ENCODE measurements at regions not wholly inside any gene's neighbourhood (a gene's known extent, or its start where the extent isn't known, plus 50 kb on each side); places are given as distances from the start of the nearest gene placed in this dataset.
"Not testable (repeated sequence)": the region's sequence is repeated elsewhere in the genome, so short reads cannot be mapped to it uniquely, and the experiment has no call there.

GRCh38 chr6:80832337-80832736, 725.9 kb downstream of the BCKDHB start:
- Histone ChIP-seq H3K4me1 (ENCODE audit: control insufficient read depth in 2 of 3, insufficient read depth in 2 of 3, low read depth in 1 of 3, low read length in 3 of 3) (no peaks in the 10 kb centered on the region), H3K36me3 (ENCODE audit: control insufficient read depth in 2 of 3, insufficient read depth in 3 of 3, low read length in 3 of 3) (no peaks in the 10 kb centered on the region), H3K9ac (ENCODE audit: low read length in 3 of 3) (no peak overlapping the region), H3K27ac (ENCODE audit: low read depth in 2 of 2, low read length in 2 of 2) (no peak overlapping the region), H3K9me3 (ENCODE audit: control insufficient read depth in 2 of 3, insufficient read depth in 1 of 3, low read length in 3 of 3) (no peaks in the 10 kb centered on the region), H3K27me3 (ENCODE audit: control insufficient read depth, insufficient read depth, low read length) (no peaks in the 10 kb centered on the region), H3K4me3 (ENCODE audit: low read length in 3 of 3) (no peak overlapping the region)
- TF ChIP-seq CTCF (IDR thresholded peaks at IDR 0.05; ENCODE audit: borderline replicate concordance, extremely low read depth, insufficient read depth), result no peak
- intact Hi-C loops (cut with DNase I), result no loop called here
- FAIRE-seq, result no peak
- DNase-seq, result no peak

GRCh38 chr6:80793411-80793810, 686.9 kb downstream of the BCKDHB start:
- Histone ChIP-seq H3K36me3 (ENCODE audit: control insufficient read depth in 2 of 3, insufficient read depth in 3 of 3, low read length in 3 of 3) (no peaks in the 10 kb centered on the region), H3K9me3 (ENCODE audit: control insufficient read depth in 2 of 3, insufficient read depth in 1 of 3, low read length in 3 of 3) (no peaks in the 10 kb centered on the region), H3K4me3 (ENCODE audit: low read length in 3 of 3) (no peak overlapping the region), H3K27me3 (ENCODE audit: control insufficient read depth, insufficient read depth, low read length) (no peaks in the 10 kb centered on the region), H3K27ac (ENCODE audit: low read depth in 2 of 2, low read length in 2 of 2) (no peak overlapping the region), H3K4me1 (ENCODE audit: control insufficient read depth in 2 of 3, insufficient read depth in 2 of 3, low read depth in 1 of 3, low read length in 3 of 3) (no peaks in the 10 kb centered on the region), H3K9ac (ENCODE audit: low read length in 3 of 3) (no peak overlapping the region)
- no peak for DNase-seq
- no peak for TF ChIP-seq CTCF (IDR thresholded peaks at IDR 0.05; ENCODE audit: borderline replicate concordance, extremely low read depth, insufficient read depth)
- intact Hi-C loops (cut with DNase I), result no loop called here
- no peak for FAIRE-seq

GRCh38 chr6:80792151-80792550, 685.7 kb downstream of the BCKDHB start:
- Histone ChIP-seq H3K27ac (ENCODE audit: low read depth in 2 of 2, low read length in 2 of 2) (no peak overlapping the region), H3K9ac (ENCODE audit: low read length in 3 of 3) (no peak overlapping the region), H3K9me3 (ENCODE audit: control insufficient read depth in 2 of 3, insufficient read depth in 1 of 3, low read length in 3 of 3) (no peaks in the 10 kb centered on the region), H3K4me3 (ENCODE audit: low read length in 3 of 3) (no peak overlapping the region), H3K36me3 (ENCODE audit: control insufficient read depth in 2 of 3, insufficient read depth in 3 of 3, low read length in 3 of 3) (no peaks in the 10 kb centered on the region), H3K4me1 (ENCODE audit: control insufficient read depth in 2 of 3, insufficient read depth in 2 of 3, low read depth in 1 of 3, low read length in 3 of 3) (no peaks in the 10 kb centered on the region), H3K27me3 (ENCODE audit: control insufficient read depth, insufficient read depth, low read length) (no peaks in the 10 kb centered on the region)
- TF ChIP-seq CTCF (IDR thresholded peaks at IDR 0.05; ENCODE audit: borderline replicate concordance, extremely low read depth, insufficient read depth), result no peak
- peak in 1 of 5 donors; percentile 4 for DNase-seq
- FAIRE-seq, result no peak
- intact Hi-C loops (cut with DNase I), result no loop called here

- Histone ChIP-seq H3K36me3 (ENCODE audit: control insufficient read depth in 2 of 3, insufficient read depth in 3 of 3, low read length in 3 of 3) (no peaks in the 10 kb centered on the region), H3K27ac (ENCODE audit: low read depth in 2 of 2, low read length in 2 of 2) (no peak overlapping the region), H3K4me1 (ENCODE audit: control insufficient read depth in 2 of 3, insufficient read depth in 2 of 3, low read depth in 1 of 3, low read length in 3 of 3) (no peaks in the 10 kb centered on the region), H3K9me3 (ENCODE audit: control insufficient read depth in 2 of 3, insufficient read depth in 1 of 3, low read length in 3 of 3) (no peaks in the 10 kb centered on the region), H3K4me3 (ENCODE audit: low read length in 3 of 3) (no peak overlapping the region), H3K27me3 (ENCODE audit: control insufficient read depth, insufficient read depth, low read length) (no peaks in the 10 kb centered on the region), H3K9ac (ENCODE audit: low read length in 3 of 3) (no peak overlapping the region)
- TF ChIP-seq CTCF (IDR thresholded peaks at IDR 0.05; ENCODE audit: borderline replicate concordance, extremely low read depth, insufficient read depth), result no peak
- DNase-seq (no peak), FAIRE-seq (no peak)
- intact Hi-C loops (cut with DNase I), result no loop called here
Measured at GRCh38 chr6:80789912-80790570, 683.6 kb downstream of the BCKDHB start.

- intact Hi-C loops (cut with DNase I); H3K36me3 ChIP-seq (ENCODE audit: control insufficient read depth in 2 of 3, insufficient read depth in 3 of 3, low read length in 3 of 3); DNase-seq; FAIRE-seq; H3K4me1 ChIP-seq (ENCODE audit: control insufficient read depth in 2 of 3, insufficient read depth in 2 of 3, low read depth in 1 of 3, low read length in 3 of 3); H3K27me3 ChIP-seq (ENCODE audit: control insufficient read depth, insufficient read depth, low read length); H3K27ac ChIP-seq (ENCODE audit: low read depth in 2 of 2, low read length in 2 of 2); H3K9ac ChIP-seq (ENCODE audit: low read length in 3 of 3); H3K4me3 ChIP-seq (ENCODE audit: low read length in 3 of 3); H3K9me3 ChIP-seq (ENCODE audit: control insufficient read depth in 2 of 3, insufficient read depth in 1 of 3, low read length in 3 of 3): not testable (repeated sequence)
Measured at GRCh38 chr6:80783271-80783670, 676.8 kb downstream of the BCKDHB start.

All from kidney (tissue), 13 donors.